BJ (cell line): ENCODE measurements at regions not wholly inside any gene's neighbourhood (a gene's known extent, or its start where the extent isn't known, plus 50 kb on each side); places are given as distances from the start of the nearest gene placed in this dataset.

Source experiments
- CTCF ChIA-PET: fragments of 350-600 bp; formaldehyde crosslinking; extraction: SDS; loops from one replicate; lab custom pipeline; 2021; ENCODE audit warnings: antibody characterized with exemption, inconsistent platforms; lab: Yijun Ruan, JAX
- POLR2A ChIA-PET: fragments of 300-600 bp; sonication (Branson Sonifier 250); formaldehyde crosslinking; extraction: SDS; loops from one replicate; lab custom pipeline; 2021; ENCODE audit warnings: antibody characterized with exemption; lab: Charles Lee
- DNase-seq: peaks from one replicate; pipeline ENCODE4 v3.0.0-alpha.2; 2011; ENCODE audit warnings: low read depth
- H3K27me3 ChIP-seq: 2 replicates; pipeline ENCODE4 v1.6.0; 2011; ENCODE audit warnings: low read length; ENCODE audit not compliant: control insufficient read depth, insufficient read depth
- H3K36me3 ChIP-seq: 2 replicates; pipeline ENCODE4 v1.5.1; 2011; ENCODE audit warnings: low read length; ENCODE audit not compliant: control insufficient read depth, insufficient read depth
- H3K4me3 ChIP-seq: 2 replicates; pipeline ENCODE4 v1.5.1; 2011; ENCODE audit warnings: low read depth, mild to moderate bottlenecking, control low read depth, low read length
- CTCF ChIP-seq: IDR thresholded peaks from 2 replicates; pipeline ENCODE4 v1.5.1; 2011; ENCODE audit warnings: low read depth, mild to moderate bottlenecking, control low read depth, inconsistent platforms, low read length, moderate library complexity; ENCODE audit not compliant: insufficient read depth

GRCh38 chr9:99594056-99594780 is 227.5 kb upstream of the NR4A3 start:
- ChIA-PET CTCF (interaction anchor here (0.7 kb wide), 1 partner anchor 13 kb away, joined by 3 read pairs; no protein-coding TSS in a partner anchor), POLR2A (no interaction called here)
- H3K36me3 ChIP-seq: no peaks in the 10 kb centered on the region
- no peaks in the 10 kb centered on the region for H3K27me3 ChIP-seq
- H3K4me3 ChIP-seq: no peak overlapping the region
- TF ChIP-seq CTCF: no peak
- no peak for DNase-seq

GRCh38 chr9:99595796-99596195 is 225.9 kb upstream of the NR4A3 start:
- Histone ChIP-seq H3K4me3 (no peak overlapping the region), H3K27me3 (no peaks in the 10 kb centered on the region), H3K36me3 (no peaks in the 10 kb centered on the region)
- POLR2A ChIA-PET: no interaction called here
- TF ChIP-seq CTCF: no peak
- DNase-seq: no peak
- CTCF ChIA-PET: interaction anchor here (1.1 kb wide), 1 partner anchor 447 kb away, joined by 3 read pairs; no protein-coding TSS in a partner anchor

GRCh38 chr9:99601571-99602111 is 220.0 kb upstream of the NR4A3 start:
- no peak overlapping the region for H3K4me3 ChIP-seq
- TF ChIP-seq CTCF: no peak
- no peak for DNase-seq
- H3K36me3 ChIP-seq: no peaks in the 10 kb centered on the region
- ChIA-PET POLR2A (no interaction called here), CTCF (no interaction called here)
- no peaks in the 10 kb centered on the region; the same call in none of the 2 replicates for H3K27me3 ChIP-seq

- ChIA-PET CTCF (interaction anchor here (0.8 kb wide), 1 partner anchor 22 kb away, joined by 3 read pairs; no protein-coding TSS in a partner anchor), POLR2A (interaction anchor here (0.6 kb wide), 1 partner anchor 203 kb away, joined by 3 read pairs; no protein-coding TSS in a partner anchor)
- Histone ChIP-seq H3K36me3 (no peaks in the 10 kb centered on the region), H3K4me3 (no peak overlapping the region), H3K27me3 (no peaks in the 10 kb centered on the region; the same call in none of the 2 replicates)
- TF ChIP-seq CTCF: no peak
- DNase-seq: no peak
These were observed 218.8 kb upstream of the NR4A3 start for GRCh38 chr9:99602854-99603253.

- DNase-seq: no peak
- POLR2A ChIA-PET: no interaction called here
- H3K27me3 ChIP-seq: no peaks in the 10 kb centered on the region; the same call in none of the 2 replicates
- no peak for TF ChIP-seq CTCF
- H3K36me3 ChIP-seq: no peaks in the 10 kb centered on the region
- CTCF ChIA-PET: interaction anchor here (1.7 kb wide), 1 partner anchor 14 kb away, joined by 3 read pairs; no protein-coding TSS in a partner anchor
- no peak overlapping the region for H3K4me3 ChIP-seq
These were observed 216.5 kb upstream of the NR4A3 start for GRCh38 chr9:99605016-99605743.
